Ramos (cell line): ENCODE measurements at regions not wholly inside any gene's neighbourhood (a gene's known extent, or its start where the extent isn't known, plus 50 kb on each side); places are given as distances from the start of the nearest gene placed in this dataset.

ENCODE experiments used
- in situ Hi-C: fragments of 300-500 bp; cut with MboI; formaldehyde crosslinking; loops from one replicate; pipeline ENCODE4 v1.14.3; 2022; ENCODE audit warnings: low sequenced_read_pairs; ENCODE audit not compliant: unreplicated experiment

DNA sequence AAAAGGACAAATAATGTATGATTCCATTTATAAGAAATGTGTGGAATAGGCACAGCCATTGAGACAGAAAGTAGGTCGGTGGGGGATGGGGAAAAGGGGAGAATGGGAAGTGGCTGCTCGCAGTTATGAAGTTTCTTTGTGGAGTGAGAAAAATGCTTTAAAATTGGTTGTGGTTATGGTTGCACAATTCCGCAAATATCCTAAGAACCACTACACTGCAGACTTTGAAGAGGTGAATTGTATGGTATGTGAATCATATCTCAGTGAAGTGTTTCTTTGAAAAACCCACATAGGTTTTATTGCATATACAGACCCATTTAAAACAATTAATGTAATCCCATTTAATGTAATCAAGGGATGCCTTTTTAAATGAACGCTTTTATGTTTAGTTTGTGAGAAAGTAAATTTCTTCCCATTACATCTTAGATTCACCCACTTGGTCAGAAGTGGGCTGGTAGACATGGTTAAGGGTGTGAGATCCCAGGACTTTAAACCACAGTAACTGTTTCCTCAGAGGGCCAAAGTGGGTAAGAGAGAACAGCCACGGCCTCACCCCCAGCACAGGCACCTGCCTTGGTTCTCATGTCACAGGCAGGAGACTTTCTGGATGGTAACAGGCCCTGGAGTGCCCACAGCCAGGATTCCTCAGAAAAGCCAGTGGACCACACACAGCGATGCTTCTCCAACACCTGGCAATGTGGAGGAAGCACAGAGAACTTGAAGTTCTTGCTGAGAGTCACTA lies 119.3 kb upstream of the GJB6 start:
- in situ Hi-C loops, result no loop called here

DNA sequence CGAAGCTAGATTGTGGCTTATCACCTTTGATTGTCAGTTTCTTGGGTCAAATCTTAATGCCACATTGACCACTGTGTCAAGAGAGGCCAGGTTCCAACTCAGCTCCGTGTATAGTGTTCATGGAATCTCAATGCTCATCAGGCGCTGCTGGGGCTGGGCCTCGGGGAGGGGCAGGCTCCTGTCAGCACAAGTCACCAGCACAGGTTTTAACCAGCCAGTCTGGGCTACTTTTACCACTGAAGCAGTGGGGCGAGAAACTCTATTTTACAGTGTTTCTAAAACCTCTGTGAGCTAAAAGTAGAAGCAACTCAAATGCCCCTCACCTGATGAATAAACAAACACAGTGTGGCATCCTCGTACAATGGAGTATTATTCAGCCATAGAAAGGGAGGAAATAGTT lies 118.7 kb upstream of the GJB6 start:
- in situ Hi-C loops, result no loop called here

DNA sequence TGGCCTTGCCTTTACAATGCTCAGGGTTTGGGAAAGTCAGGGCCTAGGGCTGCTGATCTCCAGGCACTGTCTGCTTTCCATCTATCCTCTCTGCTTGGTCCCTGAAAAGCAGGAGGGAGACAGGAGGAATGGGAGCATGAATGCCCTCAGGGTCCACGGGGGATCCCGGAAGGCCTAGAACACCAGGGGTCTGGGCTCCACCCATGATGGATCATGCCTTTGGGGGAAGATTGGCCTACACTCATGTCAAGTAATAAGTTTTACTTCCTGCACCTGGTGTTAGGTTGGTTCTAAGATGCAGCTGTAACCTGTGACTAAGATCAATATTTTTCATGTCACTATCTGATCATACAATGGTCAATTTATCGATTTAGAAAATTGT lies 118.3 kb upstream of the GJB6 start:
- in situ Hi-C loops, result no loop called here

GRCh38 chr13:20349564-20350381 lies 117.7 kb upstream of the GJB6 start:
- in situ Hi-C loops, result loop anchor here (10.0 kb wide), 1 partner anchor 55 kb away; no protein-coding TSS in a partner anchor

- in situ Hi-C loops, result loop anchor here (10.0 kb wide), 1 partner anchor 56 kb away; no protein-coding TSS in a partner anchor
Measured at GRCh38 chr13:20348645-20349408, 116.7 kb upstream of the GJB6 start.

DNA sequence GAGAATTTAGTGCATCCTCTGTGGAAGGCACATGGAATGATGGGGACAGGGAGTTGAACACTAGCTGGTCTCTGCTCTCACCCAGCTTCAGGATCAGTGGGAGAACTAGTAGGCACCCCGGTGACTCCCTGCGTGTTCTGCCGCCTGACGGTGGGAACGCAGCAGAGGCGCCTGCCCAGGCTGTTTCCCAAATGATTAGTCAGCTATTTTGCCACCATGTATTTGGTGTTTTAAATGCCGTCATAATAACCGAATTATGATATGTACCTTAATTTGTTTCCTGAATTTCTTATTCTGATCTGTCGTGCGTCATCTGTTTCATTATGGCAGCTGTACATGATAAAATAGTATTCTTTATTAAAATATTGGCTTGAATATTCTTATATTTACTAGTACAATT lies 115.9 kb upstream of the GJB6 start:
- in situ Hi-C loops, result loop anchor here (10.0 kb wide), 1 partner anchor 57 kb away; no protein-coding TSS in a partner anchor

DNA sequence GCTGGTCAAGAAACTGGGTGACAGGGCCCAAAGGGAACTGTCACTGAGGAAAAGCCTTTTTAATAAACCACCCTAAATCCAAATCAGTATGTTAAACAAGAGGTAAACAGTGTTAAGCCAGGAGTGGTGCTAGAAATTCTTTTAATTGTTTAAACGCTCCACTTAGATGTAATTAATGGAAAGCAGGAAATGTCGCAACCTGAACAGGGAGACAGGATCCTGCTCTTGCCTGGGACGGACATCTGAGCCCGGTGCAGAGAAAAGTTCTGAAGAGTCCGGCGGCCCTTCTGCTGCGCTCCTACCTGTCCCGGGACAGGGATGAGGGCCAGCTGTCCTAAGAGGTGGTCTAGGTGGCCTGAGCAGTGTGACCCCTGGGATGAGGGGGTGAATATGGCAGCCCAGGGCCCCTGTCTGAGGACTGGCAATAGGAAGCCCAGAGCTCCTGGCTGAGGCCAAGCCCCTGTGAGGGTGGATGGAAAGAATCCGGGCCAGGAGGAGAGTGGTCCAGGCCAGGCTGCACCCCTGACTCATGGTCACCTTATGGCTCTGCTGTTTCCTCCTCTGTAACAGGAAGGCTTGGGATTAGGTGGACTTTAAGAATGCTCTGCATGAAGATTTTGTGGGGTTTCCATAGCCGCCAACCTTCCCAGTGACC lies 112.8 kb upstream of the GJB6 start:
- in situ Hi-C loops, result loop anchor here (10.0 kb wide), 1 partner anchor 60 kb away; no protein-coding TSS in a partner anchor

- in situ Hi-C loops, result loop anchor here (10.0 kb wide), 1 partner anchor 62 kb away; no protein-coding TSS in a partner anchor
Measured at GRCh38 chr13:20342311-20342710, 110.2 kb upstream of the GJB6 start.

GRCh38 chr13:20340759-20341171 lies 108.6 kb upstream of the GJB6 start:
- in situ Hi-C loops, result loop anchor here (10.0 kb wide), 1 partner anchor 64 kb away; no protein-coding TSS in a partner anchor

- in situ Hi-C loops, result loop anchor here (10.0 kb wide), 1 partner anchor 65 kb away; no protein-coding TSS in a partner anchor
Measured at GRCh38 chr13:20340136-20340758, 108.1 kb upstream of the GJB6 start.

DNA sequence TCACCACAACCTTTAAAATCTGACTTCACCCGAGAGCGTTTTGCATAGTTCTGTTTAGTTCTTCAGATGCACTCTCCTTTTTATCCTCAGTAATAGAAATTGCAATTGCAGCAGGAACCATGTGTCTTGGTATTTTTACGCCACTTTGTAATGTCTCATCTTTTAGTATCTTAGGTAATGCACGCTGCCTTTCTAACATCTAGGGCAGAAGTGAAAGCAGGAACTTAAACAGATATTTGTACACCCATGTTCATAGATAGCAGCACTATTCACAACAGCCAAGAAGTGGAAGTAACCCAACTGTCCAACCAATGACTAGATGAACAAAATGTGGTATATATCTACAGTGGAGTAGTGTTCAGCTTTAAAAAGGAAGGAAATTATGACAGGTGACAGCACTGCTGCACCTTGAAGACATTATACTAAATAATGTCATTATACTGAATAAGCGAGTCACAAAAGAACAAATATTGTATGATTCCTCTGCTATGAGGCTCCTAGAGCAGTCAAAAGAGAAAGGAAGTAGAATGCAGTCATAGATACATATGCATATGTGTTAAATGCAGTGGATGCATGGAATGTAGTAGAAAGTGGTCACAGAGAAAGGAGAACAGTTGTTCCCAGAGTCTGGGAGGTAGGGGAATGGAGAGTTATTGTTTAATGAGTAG lies 105.9 kb upstream of the GJB6 start:
- in situ Hi-C loops, result no loop called here

- in situ Hi-C loops, result no loop called here
Measured at GRCh38 chr13:20336761-20337160, 104.6 kb upstream of the GJB6 start.

- in situ Hi-C loops, result no loop called here
Measured at GRCh38 chr13:20334309-20334708, 102.2 kb upstream of the GJB6 start.

- in situ Hi-C loops, result no loop called here
Measured at GRCh38 chr13:20332361-20333096, 100.4 kb upstream of the GJB6 start.

DNA sequence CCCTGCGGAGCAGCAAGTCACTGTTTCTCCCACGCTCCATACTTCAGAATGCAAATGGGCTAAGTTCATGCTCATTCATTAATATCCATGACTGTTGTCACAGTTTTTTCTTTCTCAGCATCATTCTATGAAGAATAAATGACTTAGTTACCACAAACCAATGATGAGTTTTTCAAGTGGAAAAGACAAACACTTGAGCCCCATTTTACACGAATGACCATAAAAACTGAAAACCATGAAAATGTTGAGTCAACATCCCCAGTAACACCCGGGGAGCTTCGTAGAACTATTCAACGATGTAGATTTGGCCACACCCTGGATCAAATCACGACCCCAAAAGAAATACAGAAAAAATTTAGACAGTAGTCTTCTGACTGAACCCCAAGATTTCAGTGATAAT lies 99.8 kb upstream of the GJB6 start:
- in situ Hi-C loops, result no loop called here

GRCh38 chr13:20331419-20331818 lies 99.3 kb upstream of the GJB6 start:
- in situ Hi-C loops, result no loop called here

DNA sequence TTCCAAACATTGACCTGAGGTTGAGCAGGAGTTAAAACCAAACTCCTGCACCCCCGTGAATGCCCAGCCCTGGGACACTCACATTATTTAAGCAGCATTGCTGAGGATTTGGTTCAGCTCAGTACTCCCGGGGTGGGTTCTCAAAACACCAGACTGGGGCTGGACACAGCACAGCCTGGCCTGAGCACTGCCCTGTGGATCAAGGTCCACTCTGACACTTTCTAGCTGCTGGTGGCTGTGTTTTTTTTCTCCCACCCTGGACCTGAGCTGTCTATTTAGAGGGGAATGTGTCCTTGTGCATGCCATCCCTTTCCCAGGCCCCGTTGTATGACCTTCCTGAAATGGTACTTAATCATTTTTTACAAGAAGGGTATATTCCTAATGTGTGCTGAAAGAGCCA lies 94.7 kb upstream of the GJB6 start:
- in situ Hi-C loops, result loop anchor here (10.0 kb wide), 1 partner anchor 62 kb away; no protein-coding TSS in a partner anchor

DNA sequence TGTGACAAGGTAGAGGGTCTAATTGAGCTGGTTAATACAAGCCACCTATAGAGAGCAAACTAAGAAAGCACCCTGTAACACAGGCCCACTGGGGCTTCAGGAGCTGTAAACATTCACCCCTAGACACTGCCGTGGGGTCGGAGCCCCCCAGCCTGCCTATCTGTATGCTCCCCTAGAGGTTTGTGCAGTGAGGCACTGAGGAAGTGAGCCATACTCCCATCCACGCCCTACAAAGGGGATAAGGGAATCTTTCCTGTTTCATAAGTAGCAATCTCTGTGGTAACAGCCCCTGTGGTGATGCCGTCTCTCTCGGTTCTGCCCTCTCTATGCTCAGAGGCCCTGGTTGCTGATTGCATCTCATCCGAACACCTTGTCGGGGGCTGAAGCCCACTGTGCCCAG lies 94.2 kb upstream of the GJB6 start:
- in situ Hi-C loops, result loop anchor here (10.0 kb wide), 1 partner anchor 61 kb away; no protein-coding TSS in a partner anchor
